ENCODE measurements at regions not wholly inside any gene's neighbourhood (a gene's known extent, or its start where the extent isn't known, plus 50 kb on each side); places are given as distances from the start of the nearest gene placed in this dataset.
A peak's percentile ranks its signal among the peaks of the same experiment; 100 is the strongest.

DNA sequence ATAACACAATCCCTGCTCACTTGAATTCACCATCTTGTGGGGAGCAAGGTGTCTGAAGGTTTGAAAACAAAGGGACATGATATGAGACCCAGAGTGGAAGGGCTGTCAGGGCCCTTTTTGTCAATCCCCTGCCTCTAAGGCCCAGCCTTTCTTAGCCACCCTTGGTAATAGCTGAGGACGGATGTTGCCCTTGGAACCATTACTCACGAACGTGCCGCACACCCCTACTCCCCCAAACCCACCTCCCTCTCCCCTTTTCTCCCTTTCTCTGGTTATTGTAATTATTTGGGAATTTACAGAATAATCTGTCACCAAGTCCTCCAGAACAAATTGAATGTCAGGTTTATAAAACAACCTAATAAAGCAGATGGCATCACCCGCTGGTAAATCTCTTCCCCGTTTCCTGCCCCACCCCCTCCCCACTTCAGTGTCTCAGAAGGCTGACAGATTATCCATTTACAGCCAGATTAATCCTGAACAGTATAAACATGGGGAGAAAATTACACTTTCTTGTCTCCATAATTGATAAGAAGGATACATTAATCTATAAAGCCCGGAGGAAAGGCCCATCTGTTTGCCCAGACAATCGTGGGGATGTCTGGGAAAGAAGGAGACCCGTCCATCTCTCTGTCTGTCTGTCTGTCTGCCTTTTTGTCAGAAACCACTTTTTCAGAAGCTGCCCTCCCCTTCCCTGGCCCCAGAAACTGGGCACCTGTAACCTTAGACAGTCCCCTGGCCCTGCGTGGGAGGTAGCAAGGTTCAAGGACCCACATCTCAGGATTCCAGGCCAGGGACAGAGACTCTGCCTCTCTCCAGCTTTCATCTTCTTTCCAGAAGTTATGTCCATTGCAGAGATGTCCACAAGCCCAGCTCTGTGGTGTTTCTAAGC, 60.6 kb upstream of the CD34 start:
- DNase-seq: no peak

DNA sequence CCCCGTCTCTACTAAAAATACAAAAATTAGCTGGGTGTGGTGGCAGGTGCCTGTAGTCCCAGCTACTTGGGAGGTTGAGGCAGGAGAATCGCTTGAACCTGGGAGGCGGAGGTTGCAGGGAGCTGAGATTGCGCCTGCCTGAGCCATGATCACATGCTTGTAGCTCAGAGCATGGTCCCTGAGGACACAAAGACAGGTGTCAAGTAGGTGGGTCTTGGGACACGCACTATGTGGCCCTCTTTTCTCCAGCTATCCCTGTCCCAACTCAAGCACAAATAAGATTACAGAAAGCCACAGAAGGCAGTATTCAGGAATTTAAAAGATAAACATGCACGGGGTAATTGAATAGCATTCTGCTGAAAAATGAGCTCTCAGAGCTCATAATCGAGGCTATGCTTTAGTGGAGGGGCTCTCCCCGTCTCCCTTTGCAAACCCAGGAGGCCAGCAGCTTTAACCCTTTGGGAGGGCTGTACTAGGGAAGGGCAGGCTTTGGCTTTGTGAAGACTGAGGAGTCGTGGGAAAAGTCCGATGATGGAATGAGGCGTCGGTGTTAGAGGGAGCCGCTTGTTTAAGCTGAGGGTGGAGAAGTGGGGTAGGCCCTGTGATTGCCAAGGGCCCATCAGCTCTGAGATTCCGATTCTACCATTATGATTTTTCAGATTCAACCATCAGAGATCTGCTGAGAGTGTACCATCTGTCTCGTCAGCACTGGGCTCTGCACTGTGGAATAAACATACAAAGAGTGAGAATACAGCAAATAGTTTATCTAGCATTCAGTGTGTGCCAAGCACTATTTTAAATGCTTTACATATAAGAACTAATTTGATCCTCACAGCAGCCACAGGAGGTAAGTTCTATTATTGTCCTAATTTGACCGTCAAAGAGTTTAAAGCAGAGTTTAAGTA, 59.7 kb upstream of the CD34 start:
- DNase-seq: no peak

- no peak for DNase-seq
Measured at GRCh38 chr1:207969528-207969927, 58.6 kb upstream of the CD34 start.

DNA sequence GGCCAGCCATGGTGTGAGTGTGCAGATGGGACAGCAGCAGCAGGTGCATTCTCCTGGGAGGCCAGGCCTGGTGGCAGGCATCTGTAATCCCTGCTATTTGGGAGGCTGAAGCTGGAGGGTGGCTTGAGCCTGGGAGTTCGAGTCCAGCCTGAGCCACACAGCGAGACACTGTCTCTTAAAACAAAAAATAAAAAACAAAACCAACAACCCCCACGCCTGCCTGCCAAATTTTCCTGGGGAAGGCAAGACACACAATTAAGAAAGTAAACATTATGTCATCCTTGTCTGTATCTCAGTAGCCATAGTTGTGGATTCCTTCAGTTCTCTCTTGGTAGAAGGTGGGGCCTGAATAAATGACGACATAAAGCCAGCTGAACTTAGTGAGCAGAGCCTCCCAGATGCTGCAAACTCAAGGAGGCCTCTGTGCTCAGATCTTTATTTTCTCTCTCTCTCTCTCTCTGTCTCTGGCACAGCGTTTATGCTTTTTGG, 57.6 kb upstream of the CD34 start:
- no peak for DNase-seq

DNA sequence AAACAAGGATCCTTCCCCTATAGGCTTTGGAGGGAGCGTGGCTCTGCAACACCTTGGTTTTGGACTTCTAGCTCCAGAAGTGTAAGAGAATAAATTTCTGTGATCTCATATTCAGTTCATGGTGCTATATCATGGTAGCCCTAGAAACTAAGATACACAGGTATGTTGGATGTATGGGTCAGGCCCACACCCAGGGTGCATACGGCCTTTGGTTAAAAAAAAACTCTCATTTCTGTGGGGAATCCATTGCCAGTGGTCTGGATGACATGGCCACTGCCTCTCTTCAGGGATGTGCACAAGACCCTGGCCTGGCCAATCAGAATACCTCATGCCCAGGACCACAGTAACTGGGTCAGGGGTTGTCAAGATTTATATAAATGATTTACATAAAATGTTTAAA, 56.8 kb upstream of the CD34 start:
- DNase-seq: no peak

DNA sequence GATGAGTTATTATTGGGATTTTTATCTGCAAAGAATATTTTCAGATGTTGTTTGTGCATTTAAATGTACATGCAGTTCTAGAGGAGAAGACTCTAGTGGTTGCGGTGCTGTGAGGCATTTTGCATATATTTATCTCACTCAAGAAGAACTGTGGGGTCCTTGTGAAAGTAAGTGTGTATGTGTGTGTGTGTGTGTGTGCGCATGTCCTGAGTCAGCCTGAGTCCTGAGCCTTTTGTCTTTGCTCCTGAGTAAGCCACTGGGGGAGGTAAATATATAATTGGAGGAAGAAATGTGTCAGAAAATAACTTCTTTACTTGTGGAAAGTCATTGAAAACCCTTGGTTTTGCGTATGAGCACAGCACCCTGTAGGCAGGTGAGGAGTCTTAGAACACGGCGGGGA, 55.6 kb upstream of the CD34 start:
- DNase-seq: peak; percentile 82

DNA sequence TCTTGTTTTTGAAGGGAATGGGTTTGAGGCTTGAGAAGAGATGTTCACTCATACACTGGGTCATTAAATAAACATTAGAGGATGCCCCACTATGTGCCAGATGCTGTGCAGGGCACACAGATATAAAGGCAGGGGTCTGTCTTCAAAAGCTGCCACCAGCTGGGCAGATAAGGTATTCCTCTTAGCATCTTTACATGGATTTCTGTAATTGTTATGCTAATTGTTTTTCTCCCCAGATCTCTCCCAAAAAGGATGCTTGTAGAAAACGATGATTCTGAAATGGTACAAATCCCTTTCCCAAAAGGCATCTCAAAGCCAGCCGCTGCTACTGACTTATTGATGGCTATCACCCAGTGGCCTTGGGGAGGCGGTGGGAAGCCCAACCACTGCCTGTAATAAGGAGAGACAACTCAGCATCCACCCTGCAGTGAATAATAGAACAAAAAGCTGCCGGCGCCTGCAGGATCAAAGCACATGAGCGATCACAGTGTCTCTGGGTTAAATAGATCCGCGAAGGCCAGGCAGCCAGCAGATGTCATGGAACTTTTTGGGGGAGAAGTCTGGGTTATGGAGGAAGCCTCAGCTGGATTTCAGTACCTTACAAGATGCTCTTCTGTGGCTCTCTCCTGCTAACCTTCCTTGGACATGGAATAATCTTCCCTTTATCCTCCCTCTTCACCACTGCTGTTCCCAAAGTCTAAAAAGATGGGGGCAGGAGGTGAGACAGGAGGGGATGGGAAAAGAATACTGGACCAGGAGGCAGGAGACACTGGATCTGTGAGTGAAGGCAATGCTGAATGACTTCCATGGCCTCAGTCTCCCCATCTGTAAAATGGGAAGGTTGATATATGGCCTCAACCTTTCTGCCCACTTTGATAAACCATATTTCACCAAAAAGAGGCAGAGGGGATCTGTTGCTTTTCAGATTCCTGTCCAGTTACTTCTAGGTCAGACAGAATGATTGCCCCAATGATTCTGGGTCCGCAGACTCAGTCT, 54.8 kb upstream of the CD34 start:
- no peak for DNase-seq

GRCh38 chr1:207964195-207964966, 53.5 kb upstream of the CD34 start:
- peak; percentile 68 for DNase-seq

DNA sequence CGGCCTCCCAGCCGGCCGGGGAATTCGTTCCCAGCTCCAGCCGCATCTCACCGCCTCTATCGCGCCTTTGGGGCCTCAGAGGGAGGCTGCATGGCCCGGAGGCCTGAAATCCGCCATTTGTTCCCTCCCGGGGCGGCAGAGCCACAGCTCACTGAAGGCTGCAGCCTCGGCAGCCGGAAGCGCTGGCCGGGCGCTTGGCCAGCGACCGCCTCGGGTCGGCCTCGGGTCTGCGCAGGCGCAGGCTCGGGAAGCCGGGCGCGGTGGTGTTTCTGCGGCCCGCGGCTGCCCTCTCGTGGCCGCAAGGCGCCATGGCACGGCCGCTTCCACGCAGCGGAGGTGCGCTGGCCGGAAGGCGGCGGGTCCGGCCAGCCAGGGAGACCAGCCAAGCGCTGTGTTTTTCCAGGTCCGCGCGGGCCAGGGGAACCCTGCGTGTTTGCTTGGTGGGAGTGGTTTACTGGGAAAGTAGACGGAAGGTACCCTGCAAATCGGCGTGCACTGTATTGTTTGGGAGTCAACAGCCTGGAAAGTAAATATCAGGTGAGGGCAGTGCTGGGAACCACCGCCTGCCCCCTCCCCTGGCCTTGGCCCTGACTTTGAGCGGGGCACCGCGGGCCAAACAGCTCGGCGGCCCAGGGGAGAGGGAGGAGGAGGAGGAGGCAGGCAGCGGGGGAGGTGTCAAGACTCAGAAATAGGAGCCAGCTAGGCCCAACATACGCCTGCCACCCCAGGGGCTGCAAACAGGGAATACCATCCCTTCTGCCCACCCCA, 52.7 kb upstream of the CD34 start:
- peak; percentile 93 for DNase-seq

- DNase-seq: peak; percentile 65
Measured at GRCh38 chr1:207962716-207963426, 51.9 kb upstream of the CD34 start.

All from dermis blood vessel endothelial cell (primary cell).